ENCODE measurements at regions not wholly inside any gene's neighbourhood (a gene's known extent, or its start where the extent isn't known, plus 50 kb on each side); places are given as distances from the start of the nearest gene placed in this dataset.

DNA sequence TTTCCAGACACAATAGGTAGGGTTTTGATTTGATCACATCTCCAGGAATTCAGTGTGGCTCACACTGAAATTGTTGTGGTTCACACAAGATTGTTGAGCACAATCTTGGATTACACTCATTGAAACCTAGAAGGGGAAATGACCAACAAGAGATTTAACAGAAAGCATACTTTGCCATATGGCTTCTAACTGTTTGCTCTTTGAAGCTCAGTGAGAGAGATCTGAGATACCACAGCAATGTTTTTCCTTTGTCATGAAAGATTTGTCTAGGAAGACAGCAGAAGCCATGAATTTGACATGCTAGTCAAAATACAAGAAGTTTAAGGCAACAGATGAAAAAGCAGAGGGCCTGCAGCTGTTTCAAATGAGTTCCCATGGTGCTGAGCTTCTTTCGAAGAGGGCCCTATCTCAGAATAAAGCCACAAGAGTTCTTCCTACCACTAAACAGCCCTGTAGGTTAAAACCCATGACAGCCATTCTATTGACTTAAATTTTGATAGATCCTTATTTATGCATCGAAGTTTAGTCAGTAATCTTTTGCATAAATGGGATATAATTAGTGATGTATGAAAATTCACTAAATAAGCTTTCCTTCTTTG lies 650.4 kb downstream of the LTN1 start:
- no peaks in the 10 kb centered on the region for H3K36me3 ChIP-seq (ENCODE audit: control insufficient read depth in 3 of 3, insufficient read depth in 3 of 3, low read length in 3 of 3)
- no peaks in the 10 kb centered on the region for H3K4me1 ChIP-seq (ENCODE audit: control insufficient read depth in 3 of 3, insufficient read depth in 3 of 3, low read length in 3 of 3)

GRCh38 chr21:28339403-28339802 lies 653.3 kb downstream of the LTN1 start:
- Histone ChIP-seq H3K27ac (ENCODE audit: low read depth, low read length) (peak overlapping the region; percentile 13), H3K4me1 (ENCODE audit: control insufficient read depth in 3 of 3, insufficient read depth in 3 of 3, low read length in 3 of 3) (no peaks in the 10 kb centered on the region), H3K36me3 (ENCODE audit: control insufficient read depth in 3 of 3, insufficient read depth in 3 of 3, low read length in 3 of 3) (no peaks in the 10 kb centered on the region), H3K9me3 (ENCODE audit: control insufficient read depth in 3 of 3, low read length in 3 of 3) (no peaks in the 10 kb centered on the region), H3K9ac (ENCODE audit: low read depth in 1 of 3, low read length in 3 of 3) (no peak overlapping the region), H3K27me3 (ENCODE audit: control insufficient read depth in 3 of 3, insufficient read depth in 3 of 3, low read length in 3 of 3) (no peaks in the 10 kb centered on the region), H3K4me3 (ENCODE audit: low read length in 3 of 3) (no peak overlapping the region)

More for the DNA sequence above, 650.4 kb downstream of the LTN1 start:
- H3K27me3 ChIP-seq (ENCODE audit: control insufficient read depth in 3 of 3, insufficient read depth in 3 of 3, low read length in 3 of 3) = no peaks in the 10 kb centered on the region
- H3K9ac ChIP-seq (ENCODE audit: low read depth in 1 of 3, low read length in 3 of 3) = no peak overlapping the region
- H3K27ac ChIP-seq (ENCODE audit: low read depth, low read length) = no peak overlapping the region
- H3K9me3 ChIP-seq (ENCODE audit: control insufficient read depth in 3 of 3, low read length in 3 of 3) = no peaks in the 10 kb centered on the region
- H3K4me3 ChIP-seq (ENCODE audit: low read length in 3 of 3) = no peak overlapping the region

- Histone ChIP-seq H3K4me1 (ENCODE audit: control insufficient read depth in 3 of 3, insufficient read depth in 3 of 3, low read length in 3 of 3) (no peaks in the 10 kb centered on the region), H3K27me3 (ENCODE audit: control insufficient read depth in 3 of 3, insufficient read depth in 3 of 3, low read length in 3 of 3) (no peaks in the 10 kb centered on the region), H3K4me3 (ENCODE audit: low read length in 3 of 3) (no peak overlapping the region), H3K9me3 (ENCODE audit: control insufficient read depth in 3 of 3, low read length in 3 of 3) (no peaks in the 10 kb centered on the region), H3K36me3 (ENCODE audit: control insufficient read depth in 3 of 3, insufficient read depth in 3 of 3, low read length in 3 of 3) (no peaks in the 10 kb centered on the region), H3K27ac (ENCODE audit: low read depth, low read length) (peak overlapping the region; percentile 13), H3K9ac (ENCODE audit: low read depth in 1 of 3, low read length in 3 of 3) (no peak overlapping the region)
These were observed 653.9 kb downstream of the LTN1 start for GRCh38 chr21:28338701-28339305.

- no peaks in the 10 kb centered on the region for H3K27me3 ChIP-seq (ENCODE audit: control insufficient read depth in 3 of 3, insufficient read depth in 3 of 3, low read length in 3 of 3)
- no peak overlapping the region for H3K27ac ChIP-seq (ENCODE audit: low read depth, low read length)
- H3K4me1 ChIP-seq (ENCODE audit: control insufficient read depth in 3 of 3, insufficient read depth in 3 of 3, low read length in 3 of 3) = no peaks in the 10 kb centered on the region
- no peaks in the 10 kb centered on the region for H3K36me3 ChIP-seq (ENCODE audit: control insufficient read depth in 3 of 3, insufficient read depth in 3 of 3, low read length in 3 of 3)
- no peak overlapping the region for H3K4me3 ChIP-seq (ENCODE audit: low read length in 3 of 3)
- H3K9me3 ChIP-seq (ENCODE audit: control insufficient read depth in 3 of 3, low read length in 3 of 3) = no peaks in the 10 kb centered on the region
- no peak overlapping the region for H3K9ac ChIP-seq (ENCODE audit: low read depth in 1 of 3, low read length in 3 of 3)
These were observed 655.4 kb downstream of the LTN1 start for GRCh38 chr21:28337315-28337714.

GRCh38 chr21:28336314-28336713 lies 656.4 kb downstream of the LTN1 start:
- Histone ChIP-seq H3K4me3 (ENCODE audit: low read length in 3 of 3) (no peak overlapping the region), H3K36me3 (ENCODE audit: control insufficient read depth in 3 of 3, insufficient read depth in 3 of 3, low read length in 3 of 3) (no peaks in the 10 kb centered on the region), H3K4me1 (ENCODE audit: control insufficient read depth in 3 of 3, insufficient read depth in 3 of 3, low read length in 3 of 3) (no peaks in the 10 kb centered on the region), H3K9me3 (ENCODE audit: control insufficient read depth in 3 of 3, low read length in 3 of 3) (no peaks in the 10 kb centered on the region), H3K9ac (ENCODE audit: low read depth in 1 of 3, low read length in 3 of 3) (no peak overlapping the region), H3K27me3 (ENCODE audit: control insufficient read depth in 3 of 3, insufficient read depth in 3 of 3, low read length in 3 of 3) (no peaks in the 10 kb centered on the region), H3K27ac (ENCODE audit: low read depth, low read length) (no peak overlapping the region)

DNA sequence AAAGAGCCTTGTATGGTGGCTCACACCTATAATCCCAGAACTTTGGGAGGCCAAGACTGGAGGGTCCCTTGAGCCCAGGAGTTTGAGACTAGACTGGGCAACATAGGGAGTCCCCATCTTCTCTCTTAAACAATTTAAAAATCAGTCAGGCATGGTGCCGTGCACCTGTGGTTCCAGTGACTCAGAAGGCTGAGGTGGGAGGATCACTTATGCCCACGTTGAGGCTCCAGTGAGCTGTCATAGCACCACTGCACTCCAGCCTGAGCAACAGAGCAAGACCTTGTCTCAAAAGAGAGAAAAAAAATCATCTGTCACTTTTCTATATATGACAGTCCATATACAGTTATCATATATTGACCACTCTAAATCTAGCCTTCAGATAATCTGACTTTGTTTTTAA lies 658.3 kb downstream of the LTN1 start:
- H3K4me1 ChIP-seq (ENCODE audit: control insufficient read depth in 3 of 3, insufficient read depth in 3 of 3, low read length in 3 of 3) = no peaks in the 10 kb centered on the region
- no peaks in the 10 kb centered on the region for H3K36me3 ChIP-seq (ENCODE audit: control insufficient read depth in 3 of 3, insufficient read depth in 3 of 3, low read length in 3 of 3)
- no peaks in the 10 kb centered on the region for H3K27me3 ChIP-seq (ENCODE audit: control insufficient read depth in 3 of 3, insufficient read depth in 3 of 3, low read length in 3 of 3)
- no peaks in the 10 kb centered on the region for H3K9me3 ChIP-seq (ENCODE audit: control insufficient read depth in 3 of 3, low read length in 3 of 3)
- no peak overlapping the region for H3K4me3 ChIP-seq (ENCODE audit: low read length in 3 of 3)
- no peak overlapping the region for H3K9ac ChIP-seq (ENCODE audit: low read depth in 1 of 3, low read length in 3 of 3)
- no peak overlapping the region for H3K27ac ChIP-seq (ENCODE audit: low read depth, low read length)

DNA sequence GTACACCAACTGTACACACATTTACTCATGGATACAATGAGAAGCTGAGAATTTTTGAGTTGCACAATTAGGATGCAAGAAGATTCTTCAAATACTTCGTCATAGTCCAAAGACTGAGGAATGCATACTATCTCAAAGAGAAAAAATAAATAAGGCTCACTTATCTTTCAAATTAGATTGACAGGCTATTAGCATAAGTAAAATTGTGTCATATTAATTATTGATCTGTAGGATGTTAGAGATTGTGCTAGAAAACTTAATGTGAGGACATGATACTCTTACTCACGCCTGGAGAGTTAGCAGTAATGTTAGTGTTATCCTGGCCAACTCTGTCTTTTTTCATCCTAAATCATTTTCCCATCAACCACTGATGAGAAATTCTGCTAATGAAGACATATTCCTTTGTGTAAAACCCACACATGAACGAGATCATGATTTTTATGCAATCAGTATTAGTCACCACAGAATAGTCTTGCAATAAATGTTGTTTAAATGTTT lies 659.0 kb downstream of the LTN1 start:
- no peaks in the 10 kb centered on the region for H3K27me3 ChIP-seq (ENCODE audit: control insufficient read depth in 3 of 3, insufficient read depth in 3 of 3, low read length in 3 of 3)
- no peak overlapping the region for H3K9ac ChIP-seq (ENCODE audit: low read depth in 1 of 3, low read length in 3 of 3)
- H3K4me3 ChIP-seq (ENCODE audit: low read length in 3 of 3) = no peak overlapping the region
- no peak overlapping the region for H3K27ac ChIP-seq (ENCODE audit: low read depth, low read length)
- no peaks in the 10 kb centered on the region for H3K4me1 ChIP-seq (ENCODE audit: control insufficient read depth in 3 of 3, insufficient read depth in 3 of 3, low read length in 3 of 3)
- no peaks in the 10 kb centered on the region for H3K9me3 ChIP-seq (ENCODE audit: control insufficient read depth in 3 of 3, low read length in 3 of 3)
- no peaks in the 10 kb centered on the region for H3K36me3 ChIP-seq (ENCODE audit: control insufficient read depth in 3 of 3, insufficient read depth in 3 of 3, low read length in 3 of 3)

GRCh38 chr21:28332796-28333195 lies 659.9 kb downstream of the LTN1 start:
- H3K9ac ChIP-seq (ENCODE audit: low read depth in 1 of 3, low read length in 3 of 3) = no peak overlapping the region
- H3K9me3 ChIP-seq (ENCODE audit: control insufficient read depth in 3 of 3, low read length in 3 of 3) = no peaks in the 10 kb centered on the region
- no peaks in the 10 kb centered on the region for H3K36me3 ChIP-seq (ENCODE audit: control insufficient read depth in 3 of 3, insufficient read depth in 3 of 3, low read length in 3 of 3)
- H3K27me3 ChIP-seq (ENCODE audit: control insufficient read depth in 3 of 3, insufficient read depth in 3 of 3, low read length in 3 of 3) = no peaks in the 10 kb centered on the region
- H3K4me1 ChIP-seq (ENCODE audit: control insufficient read depth in 3 of 3, insufficient read depth in 3 of 3, low read length in 3 of 3) = no peaks in the 10 kb centered on the region
- H3K27ac ChIP-seq (ENCODE audit: low read depth, low read length) = no peak overlapping the region
- H3K4me3 ChIP-seq (ENCODE audit: low read length in 3 of 3) = no peak overlapping the region

DNA sequence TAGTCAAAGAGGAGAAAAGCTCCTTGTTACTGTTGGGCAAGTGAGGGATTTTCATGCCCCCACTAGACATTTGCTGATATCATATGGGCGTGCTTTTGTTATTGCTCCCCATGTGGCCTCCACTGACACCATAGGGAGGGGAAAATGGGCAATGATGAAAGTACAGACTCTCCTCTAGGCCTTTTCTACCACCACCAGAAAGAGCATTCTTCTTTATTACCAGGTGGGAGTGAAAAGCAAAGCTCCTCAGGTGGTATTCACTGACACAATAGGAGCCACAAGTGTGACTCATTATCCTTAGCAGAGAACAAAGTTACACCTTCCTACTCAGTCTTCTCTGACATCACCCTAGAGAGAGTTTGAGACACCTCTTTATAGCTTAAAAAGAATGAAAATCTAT lies 667.1 kb downstream of the LTN1 start:
- H3K9ac ChIP-seq (ENCODE audit: low read depth in 1 of 3, low read length in 3 of 3) = no peak overlapping the region
- no peaks in the 10 kb centered on the region for H3K27me3 ChIP-seq (ENCODE audit: control insufficient read depth in 3 of 3, insufficient read depth in 3 of 3, low read length in 3 of 3)
- no peaks in the 10 kb centered on the region for H3K4me1 ChIP-seq (ENCODE audit: control insufficient read depth in 3 of 3, insufficient read depth in 3 of 3, low read length in 3 of 3)
- no peak overlapping the region for H3K27ac ChIP-seq (ENCODE audit: low read depth, low read length)
- H3K36me3 ChIP-seq (ENCODE audit: control insufficient read depth in 3 of 3, insufficient read depth in 3 of 3, low read length in 3 of 3) = no peaks in the 10 kb centered on the region
- H3K9me3 ChIP-seq (ENCODE audit: control insufficient read depth in 3 of 3, low read length in 3 of 3) = no peaks in the 10 kb centered on the region
- H3K4me3 ChIP-seq (ENCODE audit: low read length in 3 of 3) = no peak overlapping the region

DNA sequence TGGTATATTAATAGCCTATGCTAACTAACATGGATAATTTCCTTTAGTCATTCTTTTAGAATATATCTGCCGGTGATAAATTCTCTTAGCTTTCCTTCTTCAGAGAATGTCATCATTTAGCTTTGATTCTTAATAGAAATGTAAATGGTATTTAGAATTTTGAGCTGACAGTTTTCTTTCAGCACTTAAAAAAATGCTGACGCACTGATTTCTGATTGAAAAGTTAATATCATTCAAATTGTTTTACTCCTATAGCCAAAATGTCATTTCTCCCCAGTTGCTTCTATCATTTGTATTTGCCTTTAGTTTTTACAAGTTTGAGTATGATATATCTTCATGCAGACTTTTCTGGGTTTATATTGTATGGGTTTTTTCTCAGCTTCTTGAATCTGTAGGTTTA lies 668.0 kb downstream of the LTN1 start:
- no peaks in the 10 kb centered on the region for H3K9me3 ChIP-seq (ENCODE audit: control insufficient read depth in 3 of 3, low read length in 3 of 3)
- H3K36me3 ChIP-seq (ENCODE audit: control insufficient read depth in 3 of 3, insufficient read depth in 3 of 3, low read length in 3 of 3) = no peaks in the 10 kb centered on the region
- no peak overlapping the region for H3K4me3 ChIP-seq (ENCODE audit: low read length in 3 of 3)
- H3K9ac ChIP-seq (ENCODE audit: low read depth in 1 of 3, low read length in 3 of 3) = no peak overlapping the region
- H3K27ac ChIP-seq (ENCODE audit: low read depth, low read length) = no peak overlapping the region
- H3K27me3 ChIP-seq (ENCODE audit: control insufficient read depth in 3 of 3, insufficient read depth in 3 of 3, low read length in 3 of 3) = no peaks in the 10 kb centered on the region
- no peaks in the 10 kb centered on the region for H3K4me1 ChIP-seq (ENCODE audit: control insufficient read depth in 3 of 3, insufficient read depth in 3 of 3, low read length in 3 of 3)

Data from skeletal muscle tissue (tissue), 3 donors.